Body of pancreas (tissue), 4 donors: ENCODE measurements at regions not wholly inside any gene's neighbourhood (a gene's known extent, or its start where the extent isn't known, plus 50 kb on each side); places are given as distances from the start of the nearest gene placed in this dataset.

Experiments
- CTCF ChIP-seq, 7 experiments: fragments of 450-650 bp in 4 of 7; fragments of 200-600 bp in 3 of 7; sonication (generic) in 3 of 7; IDR thresholded peaks; one replicate each; pipeline ENCODE4 v1.5.1; 2016 to 2019; ENCODE audit warnings: antibody characterized with exemption in 7 of 7
- POLR2A ChIP-seq, 3 donors: fragments of 450-650 bp; IDR thresholded peaks; one replicate each; pipeline ENCODE4 v1.6.1; 2016; ENCODE audit warnings: antibody characterized with exemption in 3 of 3, mild to moderate bottlenecking in 2 of 3

DNA sequence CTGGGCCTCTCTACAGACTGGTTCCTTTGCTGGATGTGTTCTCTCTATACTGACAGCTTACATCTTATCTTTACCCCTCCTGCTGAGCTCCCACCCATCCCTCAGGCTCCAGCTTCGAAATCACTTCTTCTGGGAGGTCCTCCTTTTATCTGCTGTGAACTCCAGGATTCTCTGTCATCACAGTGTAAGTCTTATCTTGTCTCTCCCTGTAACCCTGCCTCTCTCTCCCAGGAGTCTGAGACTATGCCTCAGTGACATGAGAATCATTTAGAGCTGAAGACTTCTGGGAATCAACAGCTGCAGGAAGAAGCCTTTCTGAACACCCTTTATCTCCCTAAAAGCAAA, 148.1 kb upstream of the HS3ST3A1 start:
- TF ChIP-seq CTCF (IDR thresholded peaks at IDR 0.05) (no peak), POLR2A (IDR thresholded peaks at IDR 0.05) (no peak)
